Activated T-helper 1 cell treated with anti-CD3 and anti-CD28 coated beads, Interleukin-2, amount 50 U/mL, for 16 hours (primary cell): ENCODE measurements at regions not wholly inside any gene's neighbourhood (a gene's known extent, or its start where the extent isn't known, plus 50 kb on each side); places are given as distances from the start of the nearest gene placed in this dataset.

Source experiments
- DNase-seq, 2 donors: peaks; one replicate each; pipeline ENCODE4 v3.0.0-alpha.2; 2020; ENCODE audit warnings: low read depth in 1 of 2, low spot score in 1 of 2

DNA sequence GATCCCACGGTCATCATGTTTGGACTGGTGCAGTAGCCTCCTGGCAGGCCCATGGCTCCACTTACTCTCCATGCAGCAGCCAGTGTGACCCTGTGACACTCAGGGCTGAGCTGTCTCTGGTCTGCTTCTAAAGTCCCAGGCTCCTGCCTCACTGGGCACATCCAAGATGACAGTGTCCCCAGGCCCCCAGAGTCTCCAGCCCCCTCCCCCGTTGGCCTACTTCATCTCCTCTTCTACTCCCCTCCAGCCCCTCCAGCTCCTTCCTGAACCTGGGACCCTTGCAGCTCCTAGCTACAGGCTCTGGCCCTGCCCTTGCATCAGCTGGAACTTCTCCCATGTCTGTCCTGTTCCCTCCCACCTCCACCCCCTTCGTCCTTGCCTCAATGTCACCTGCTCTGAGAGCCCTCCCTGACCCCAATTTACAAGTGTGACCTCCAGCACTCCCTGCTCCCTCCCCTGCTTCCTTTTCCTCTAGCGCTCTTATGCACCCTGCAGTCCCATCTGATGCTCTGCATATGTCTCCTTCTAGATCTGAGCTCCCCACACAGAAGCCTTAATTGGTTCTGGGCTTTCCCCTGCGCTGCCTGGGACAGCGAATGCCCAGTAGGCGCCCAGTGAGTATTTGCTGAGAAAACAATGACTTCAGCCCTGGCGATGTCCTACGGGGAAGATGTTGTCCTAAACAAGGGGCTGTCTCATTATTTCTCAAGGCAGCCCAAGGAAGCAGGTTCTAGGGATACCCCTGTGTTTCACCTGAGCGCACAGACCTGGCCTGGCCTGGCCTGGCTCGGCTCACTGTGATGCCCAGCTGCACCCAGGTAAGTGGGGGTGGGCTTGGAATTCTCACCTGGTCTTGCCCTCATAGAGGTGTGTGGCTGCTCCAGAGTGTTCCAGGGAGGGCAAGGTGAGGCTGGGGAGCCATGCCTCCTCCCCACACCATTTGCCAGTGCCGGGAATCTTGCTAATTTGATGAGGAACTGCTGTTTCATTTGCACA is 600.6 kb downstream of the PTPRU start:
- DNase-seq: no peak

DNA sequence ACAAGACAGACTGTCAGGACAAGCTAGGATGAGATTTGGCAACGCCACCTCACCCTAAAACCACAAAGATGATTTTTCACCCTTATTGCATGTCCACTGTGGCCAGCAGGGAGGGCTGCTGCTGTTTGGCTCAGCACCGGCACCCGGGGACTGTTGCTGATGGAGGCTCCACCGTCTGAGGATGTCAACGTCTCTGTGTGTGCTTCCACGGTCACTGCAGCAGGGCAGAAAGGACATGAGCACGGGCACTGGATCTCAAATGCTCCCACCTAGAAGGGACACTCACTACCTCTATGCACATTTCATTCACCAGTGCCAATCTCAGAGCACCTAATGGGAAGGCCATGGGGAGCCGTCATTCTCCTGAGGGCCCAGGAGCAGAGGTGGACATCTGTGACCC is 599.6 kb downstream of the PTPRU start:
- DNase-seq: no peak

DNA sequence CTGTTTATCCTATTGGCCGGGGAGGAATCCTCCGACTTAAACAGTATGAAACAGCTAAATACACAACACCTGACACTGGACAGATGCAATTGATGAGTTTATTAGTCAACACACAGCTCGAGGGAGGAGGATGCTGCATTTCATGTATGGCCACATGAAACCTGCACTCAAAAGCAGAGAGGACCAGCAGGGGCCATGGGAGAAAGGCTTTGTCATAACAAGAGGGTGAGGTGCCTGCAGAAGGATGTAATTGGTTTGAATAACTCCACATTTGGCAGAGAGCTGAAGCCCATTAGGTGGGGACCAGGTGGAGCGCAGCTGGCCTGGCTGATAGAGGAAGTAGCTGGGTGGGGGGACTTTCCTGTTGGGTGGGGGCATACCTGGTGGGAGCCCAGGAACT is 599.1 kb downstream of the PTPRU start:
- no peak for DNase-seq

DNA sequence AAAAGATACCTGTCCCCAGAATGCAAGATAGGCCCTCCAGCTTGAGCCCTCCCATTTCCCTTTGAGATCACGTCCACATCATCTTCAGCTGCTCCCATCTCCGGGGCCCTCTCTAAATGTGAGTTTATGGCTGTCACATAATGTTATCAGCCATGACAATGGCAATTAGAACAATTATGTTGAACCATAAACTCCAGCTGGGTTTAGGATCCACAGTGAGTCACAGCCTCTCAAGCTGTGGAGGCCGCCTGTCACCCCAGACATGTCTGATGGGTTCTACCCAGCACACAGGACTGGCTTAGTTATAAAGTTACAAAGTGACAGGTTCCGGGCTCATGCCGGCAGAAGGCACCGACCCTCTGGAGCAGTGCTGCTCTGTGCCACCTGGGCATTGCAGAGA is 597.3 kb downstream of the PTPRU start:
- no peak for DNase-seq

DNA sequence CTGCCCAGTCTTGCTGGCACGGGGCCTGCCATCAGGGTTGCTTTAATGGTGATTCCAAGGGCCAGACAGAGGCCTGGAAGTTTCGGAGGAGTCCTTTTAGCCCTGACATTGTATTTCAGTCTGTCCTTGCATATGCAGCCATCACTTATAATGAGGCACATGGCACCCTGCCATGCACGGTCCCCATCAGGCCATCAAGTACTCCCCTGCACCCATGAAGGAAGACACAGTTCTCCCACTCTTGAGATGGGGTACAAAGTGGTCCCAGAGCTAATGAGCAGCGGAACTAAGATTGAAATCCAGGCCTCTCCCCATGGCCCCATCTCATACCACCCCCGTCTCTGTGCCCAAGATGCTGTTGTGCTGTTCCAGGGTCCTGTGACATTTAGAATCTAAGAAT is 596.6 kb downstream of the PTPRU start:
- DNase-seq: no peak

DNA sequence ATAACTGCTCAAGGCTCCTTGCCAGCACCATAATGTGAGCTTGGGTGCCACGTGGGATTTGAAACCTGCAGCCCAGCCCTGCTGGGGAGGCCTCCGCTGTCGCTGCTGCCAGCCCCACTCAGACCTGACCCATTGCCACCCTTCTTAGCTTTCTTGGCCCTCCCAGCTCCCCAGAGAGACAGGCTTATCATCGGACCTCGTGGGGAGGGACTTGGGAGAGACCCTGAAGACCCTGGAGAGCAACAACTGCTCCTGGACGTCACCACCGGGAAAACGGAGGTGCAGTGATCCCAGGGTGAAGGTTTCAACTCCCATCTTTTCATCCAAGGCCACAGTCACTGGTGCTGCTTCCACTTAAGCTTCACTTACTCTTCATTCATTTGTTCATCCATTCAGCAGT is 596.1 kb downstream of the PTPRU start:
- DNase-seq: no peak

DNA sequence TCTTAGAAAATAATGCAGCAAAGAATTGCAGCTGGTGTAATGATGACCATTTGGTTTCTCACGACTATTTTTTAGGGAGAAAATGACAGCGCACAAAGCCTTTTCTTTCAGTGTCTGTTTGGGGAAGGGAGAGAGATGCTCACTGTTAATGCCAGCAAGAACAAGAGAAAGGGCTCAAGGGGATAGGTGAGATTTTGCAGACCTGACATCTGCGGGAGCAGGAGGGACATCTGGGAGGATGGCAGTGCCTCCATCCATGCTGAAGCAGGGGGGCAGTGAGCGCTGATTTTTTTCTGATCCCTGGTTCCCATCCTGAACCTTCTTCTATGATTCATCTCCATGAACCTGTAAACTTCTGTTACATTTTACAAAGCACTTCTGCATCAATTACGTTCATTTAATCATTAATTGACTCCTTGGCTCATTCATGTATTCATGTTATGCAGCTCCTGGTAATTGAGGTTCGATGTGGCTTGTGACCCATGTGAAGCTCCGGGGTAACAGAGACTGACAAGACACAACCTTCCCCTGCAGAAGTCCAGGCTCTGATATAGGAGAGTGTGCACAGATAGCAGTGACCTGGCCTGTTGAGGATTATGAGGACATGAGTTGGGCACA is 595.3 kb downstream of the PTPRU start:
- no peak for DNase-seq

DNA sequence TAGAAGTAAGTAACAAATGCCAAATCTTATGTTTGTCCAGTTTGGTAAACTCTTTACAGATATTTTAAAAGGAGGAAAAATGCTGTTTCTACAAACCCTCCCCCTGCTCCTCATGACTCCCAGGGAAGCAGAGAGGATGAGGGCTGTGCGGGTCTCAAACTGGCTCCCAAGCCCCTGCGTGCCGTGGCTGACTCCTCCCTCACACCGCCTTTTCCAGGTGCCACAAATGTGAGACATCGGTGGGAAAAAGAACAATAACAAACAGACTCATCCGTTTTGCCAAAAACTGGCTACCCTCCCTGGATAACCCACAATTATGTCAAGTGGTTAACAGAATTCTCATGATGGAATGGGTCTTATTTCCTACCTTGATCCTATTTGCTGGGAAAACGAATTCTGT is 594.6 kb downstream of the PTPRU start:
- DNase-seq: no peak

DNA sequence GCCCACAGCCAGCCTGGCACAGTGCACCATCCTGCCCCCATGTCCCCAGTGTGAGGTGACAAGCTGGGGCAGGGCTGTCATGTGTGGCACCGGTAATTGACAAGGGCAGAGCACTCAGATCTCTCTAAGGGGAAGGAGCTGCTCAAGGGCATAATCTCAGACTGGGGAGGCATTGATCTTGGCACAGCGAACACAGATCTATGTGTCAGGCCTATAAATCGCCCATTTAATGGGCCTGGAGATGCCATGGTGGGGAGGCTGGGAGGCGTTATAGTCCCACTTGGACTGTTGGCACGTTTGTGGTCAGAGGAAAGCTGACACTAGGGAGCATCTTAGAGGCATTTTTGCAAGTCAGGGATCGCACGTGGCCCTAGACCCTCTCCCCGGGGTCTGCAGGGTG is 594.1 kb downstream of the PTPRU start:
- DNase-seq: no peak

DNA sequence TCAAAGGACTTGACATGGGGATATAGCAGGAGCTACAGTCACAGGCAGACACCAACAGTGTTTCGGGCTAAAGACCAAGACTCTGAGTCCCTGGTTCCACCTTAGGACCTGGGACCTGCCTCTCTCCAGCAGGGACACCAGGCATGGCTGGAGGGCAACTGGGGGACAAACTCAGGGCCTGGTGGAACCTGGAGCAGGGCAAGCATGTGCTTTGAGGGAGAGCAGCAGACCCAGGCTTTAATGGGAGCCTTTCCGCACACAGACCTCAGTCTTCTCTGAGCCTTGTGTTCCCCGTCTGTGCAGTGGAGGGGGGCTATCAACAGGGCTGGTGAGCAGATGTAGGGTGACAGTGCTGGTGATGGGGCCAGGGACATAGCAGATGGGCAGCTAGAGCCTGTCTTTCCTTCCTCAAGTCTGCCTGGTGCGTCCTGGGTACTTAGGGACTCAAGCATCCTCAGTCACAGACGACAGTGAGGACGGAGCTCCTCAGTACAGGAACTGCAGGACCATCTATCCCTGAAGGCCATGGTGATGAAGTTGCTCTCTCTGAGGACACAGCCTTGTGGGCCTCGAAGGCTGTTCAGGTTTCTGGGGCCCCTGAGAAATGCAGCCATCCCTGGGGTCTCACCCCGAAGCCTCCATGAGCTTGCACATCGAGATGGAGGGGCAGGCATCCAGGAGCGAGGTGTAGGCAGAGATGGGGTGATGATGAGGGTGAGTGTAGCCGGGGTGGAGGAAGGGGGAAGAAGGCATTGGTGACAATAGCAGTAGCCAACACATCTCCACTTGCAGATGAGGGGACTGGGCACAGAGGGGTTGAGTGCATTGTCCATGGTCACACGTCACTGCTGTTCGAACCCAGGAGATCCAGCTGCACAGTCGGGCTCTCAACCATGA is 593.4 kb downstream of the PTPRU start:
- DNase-seq: no peak

DNA sequence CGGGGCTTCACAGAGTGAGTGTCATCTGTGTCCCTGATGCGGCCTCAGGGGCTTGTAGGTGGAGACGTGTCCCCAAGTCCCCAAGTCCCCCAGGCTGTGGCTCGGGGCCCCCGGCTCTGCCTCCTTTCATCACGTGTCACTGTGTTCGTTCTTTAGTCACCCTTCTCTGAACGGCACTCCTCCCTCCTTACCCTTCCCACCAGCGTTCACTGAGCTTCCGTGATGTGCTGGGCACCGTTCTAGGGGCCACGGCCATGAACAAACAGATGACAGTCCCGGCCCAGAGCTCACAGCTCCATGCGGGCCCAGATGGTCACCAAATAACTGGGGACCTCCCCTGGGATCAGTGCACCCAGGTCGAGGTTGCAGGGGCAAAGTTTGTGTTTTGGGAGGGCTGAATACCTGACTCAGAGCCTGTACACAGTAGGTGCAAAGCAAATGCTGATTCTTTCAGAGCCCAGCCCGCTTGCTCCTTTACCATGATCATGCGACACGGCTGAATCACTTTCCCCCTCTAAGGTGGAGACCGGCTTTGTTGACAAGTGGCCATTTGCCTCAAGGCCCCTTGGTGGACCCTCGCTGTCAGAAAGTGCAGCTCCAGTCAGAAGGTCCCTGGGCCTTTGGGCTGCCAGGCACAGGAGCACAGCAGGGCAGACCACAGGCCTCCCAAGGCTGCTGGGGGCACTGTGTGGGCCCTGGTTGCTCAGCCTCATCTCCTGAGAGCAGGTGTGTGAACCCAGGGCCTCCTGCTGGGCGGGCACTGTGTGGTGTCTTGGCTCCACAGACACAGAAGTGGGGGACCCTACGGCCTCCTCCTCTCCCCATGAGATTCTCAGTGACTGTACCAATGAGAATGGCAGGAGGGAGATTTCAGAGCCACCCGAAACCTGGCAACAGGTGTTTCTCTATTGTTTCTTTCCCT is 592.5 kb downstream of the PTPRU start:
- DNase-seq: no peak

DNA sequence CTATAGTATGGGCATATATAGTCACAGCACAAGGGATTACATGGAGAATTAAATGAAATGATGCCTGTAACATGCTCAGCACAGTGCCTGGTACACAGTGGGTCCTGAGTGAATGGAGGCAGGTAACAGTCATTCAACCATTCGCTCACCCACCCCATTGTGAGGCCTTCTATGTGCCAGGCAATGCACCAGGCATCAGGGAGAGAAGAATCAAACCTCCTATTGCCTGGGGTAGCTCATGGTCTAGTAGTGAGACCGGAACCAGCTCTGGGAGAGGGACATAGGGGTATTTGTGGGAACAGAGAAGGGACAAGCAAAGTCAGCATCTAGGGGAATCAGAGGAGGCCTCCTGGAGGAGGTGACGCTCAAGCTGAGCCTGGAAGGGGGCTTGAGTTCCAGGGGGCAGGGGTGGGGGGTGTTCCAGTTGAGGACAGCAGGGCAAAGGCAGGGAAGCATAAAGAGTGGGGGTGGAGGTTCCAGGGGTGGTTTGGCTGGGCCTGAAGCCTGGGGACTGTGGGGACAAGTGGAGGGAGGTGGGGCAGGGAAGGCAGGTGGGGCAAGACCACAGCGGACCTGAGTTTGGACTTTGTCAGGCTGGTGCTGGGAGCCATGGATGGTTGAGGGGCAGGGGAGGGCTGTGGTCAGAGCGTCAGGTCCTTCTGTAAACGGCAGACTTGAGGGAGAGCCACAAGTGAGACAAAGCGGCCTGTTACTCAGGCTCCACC is 591.6 kb downstream of the PTPRU start:
- DNase-seq: no peak

DNA sequence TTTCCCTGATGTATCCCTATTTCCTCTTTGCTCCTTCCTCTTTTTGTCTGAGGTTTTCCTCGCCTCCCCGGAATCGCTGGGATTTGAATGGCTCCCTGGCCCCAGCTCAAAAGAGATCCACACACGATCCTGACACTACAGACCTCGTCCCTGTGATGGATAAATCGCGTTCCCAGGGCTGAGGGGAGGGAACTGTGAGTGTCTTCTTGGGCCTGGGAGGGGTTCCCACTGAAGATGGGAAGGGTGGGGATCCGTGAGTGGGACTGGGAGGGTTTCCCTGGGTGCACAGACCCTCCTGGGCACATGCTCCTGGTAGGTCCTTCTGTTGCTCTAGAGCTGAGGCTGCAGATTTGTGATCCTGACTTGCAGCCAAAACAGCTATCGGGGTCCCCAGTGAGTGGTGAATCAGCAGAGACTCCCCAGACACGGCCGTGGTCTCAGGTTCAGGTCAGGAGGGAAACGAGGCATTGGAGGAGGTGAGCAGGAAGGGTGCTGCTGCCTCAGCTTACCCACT is 591.0 kb downstream of the PTPRU start:
- no peak for DNase-seq

DNA sequence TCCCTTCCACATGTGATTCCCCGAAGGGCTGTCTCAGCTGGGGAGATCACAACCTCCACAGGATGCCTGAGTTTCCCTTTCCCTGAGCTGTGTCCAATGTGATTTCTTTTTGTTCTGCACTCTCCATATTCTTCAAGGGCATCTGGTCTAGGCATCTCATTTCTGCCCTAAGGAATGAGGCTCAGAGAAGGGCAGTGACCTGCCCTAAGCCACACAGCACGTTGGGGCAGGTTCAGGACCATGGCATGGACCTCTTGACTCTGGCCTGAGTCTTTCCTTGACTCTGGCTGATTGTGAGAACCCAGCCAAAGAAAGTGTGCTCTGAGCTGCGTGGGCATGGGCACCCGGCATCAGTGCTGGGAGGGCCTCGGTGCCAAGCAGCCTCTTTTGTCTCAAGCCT is 590.3 kb downstream of the PTPRU start:
- no peak for DNase-seq

DNA sequence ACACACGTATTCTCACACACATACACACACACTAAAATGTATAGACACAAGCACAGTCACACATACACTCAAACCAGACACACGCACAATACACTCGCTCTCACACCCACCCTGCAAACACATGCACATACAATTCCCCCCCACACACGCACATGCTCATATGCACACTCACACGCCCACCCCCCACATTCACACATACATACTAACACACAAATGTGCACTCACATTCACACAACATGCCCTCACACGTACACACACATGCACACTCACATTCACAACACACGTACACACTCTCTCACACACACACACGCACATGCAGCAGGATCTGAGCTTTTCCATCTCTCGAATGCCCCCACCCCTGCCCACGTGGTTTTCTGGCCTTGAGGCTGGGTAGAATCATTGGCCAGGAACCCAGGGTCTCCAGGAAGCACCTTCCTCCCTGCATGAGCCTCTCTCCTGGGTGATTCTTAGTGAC is 589.7 kb downstream of the PTPRU start:
- DNase-seq: no peak

DNA sequence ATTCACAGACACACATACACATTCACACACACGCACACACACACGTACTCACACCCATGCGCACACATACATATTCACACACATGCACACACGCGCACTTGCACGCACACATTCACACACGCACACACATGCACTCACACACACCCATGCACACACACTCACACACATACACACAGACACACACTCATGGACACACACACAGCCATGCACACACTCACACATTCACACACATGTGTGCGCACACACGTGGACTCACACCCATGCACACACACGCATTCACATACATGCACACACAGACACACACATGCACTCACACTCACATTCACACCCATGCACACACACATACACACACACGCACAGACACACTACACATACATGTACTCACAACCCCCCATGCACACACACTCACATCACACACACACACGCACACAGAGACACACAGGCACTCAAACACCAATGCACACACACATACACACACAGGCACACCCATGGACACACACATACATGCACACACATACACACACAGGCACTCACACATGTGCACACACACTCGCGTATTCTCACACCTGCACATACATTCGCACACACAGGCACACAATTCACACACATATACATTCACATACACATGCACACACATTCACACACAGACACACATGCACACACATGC is 589.1 kb downstream of the PTPRU start:
- DNase-seq: no peak

DNA sequence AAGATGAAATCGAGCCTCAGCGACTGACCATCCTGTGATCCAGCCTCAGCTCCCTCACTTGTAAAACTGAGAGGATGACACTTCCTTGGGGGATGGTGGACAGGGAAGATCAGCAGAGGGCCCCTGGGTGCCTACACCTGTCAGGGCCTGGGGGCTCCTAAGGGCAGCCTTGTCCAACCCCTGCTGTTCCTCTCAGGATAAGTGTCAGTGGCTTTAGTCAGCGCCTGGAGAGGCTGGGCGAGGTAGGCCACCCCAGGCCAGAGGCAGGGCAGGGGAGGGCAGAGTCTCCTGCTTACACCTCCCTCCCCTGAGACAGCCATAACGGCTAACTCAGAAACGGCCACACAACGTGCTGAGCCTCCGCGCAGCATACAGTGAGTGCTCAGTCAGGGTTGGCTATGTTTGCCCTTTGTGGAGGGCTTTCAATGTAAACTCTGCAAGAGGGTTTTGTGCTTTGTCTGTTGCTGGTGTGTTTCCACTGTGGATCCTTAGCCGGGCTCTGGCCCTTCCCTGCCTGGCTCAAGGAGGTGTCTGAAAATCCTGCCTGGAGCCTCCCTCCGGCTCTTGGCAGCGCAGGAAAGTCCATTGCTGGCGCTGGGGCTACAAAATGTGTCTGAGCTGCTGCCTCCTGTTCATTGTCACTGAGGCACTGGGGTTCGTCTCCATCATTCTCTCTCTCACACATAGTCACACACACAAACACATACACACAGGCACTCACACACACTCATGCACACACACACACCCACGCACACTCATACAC is 588.4 kb downstream of the PTPRU start:
- DNase-seq: no peak

DNA sequence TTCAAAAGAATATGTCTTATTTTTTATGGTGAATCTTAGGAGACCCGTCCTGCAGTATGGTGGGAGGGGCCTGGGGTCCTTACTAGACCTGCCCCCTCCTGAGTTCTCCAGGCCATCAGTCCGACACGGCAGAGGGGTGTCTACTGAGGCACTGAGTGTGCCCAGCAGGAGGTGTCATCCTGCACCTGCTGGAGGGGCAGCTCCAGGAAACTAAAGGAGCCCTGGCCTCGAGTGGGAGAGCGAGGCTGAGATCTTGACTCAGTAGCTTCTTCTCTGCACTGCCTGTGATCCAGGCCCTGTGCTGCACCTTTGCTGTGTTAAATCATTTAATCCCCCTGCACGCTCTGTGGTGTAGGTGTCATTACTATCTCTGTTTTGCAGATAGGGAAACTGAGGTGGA is 587.7 kb downstream of the PTPRU start:
- DNase-seq: no peak
